GM10248 (cell line): ENCODE measurements at regions not wholly inside any gene's neighbourhood (a gene's known extent, or its start where the extent isn't known, plus 50 kb on each side); places are given as distances from the start of the nearest gene placed in this dataset.

Source experiments
- CTCF ChIA-PET: fragments of 300-600 bp; sonication (Branson Sonifier 250); formaldehyde crosslinking; extraction: SDS; loops from one replicate; lab custom pipeline; 2021; ENCODE audit warnings: antibody characterized with exemption; lab: Yijun Ruan, JAX
- POLR2A ChIA-PET: fragments of 350-650 bp; sonication (Branson Sonifier 250); formaldehyde crosslinking; extraction: SDS; loops from one replicate; lab custom pipeline; 2020; ENCODE audit warnings: antibody characterized with exemption; lab: Yijun Ruan, JAX
- DNase-seq: peaks from one replicate; pipeline ENCODE4 v3.0.0; 2012; ENCODE audit errors: extremely low spot score
- CTCF ChIP-seq: IDR thresholded peaks from 2 replicates; pipeline ENCODE4 v1.5.1; 2012; ENCODE audit warnings: mild to moderate bottlenecking, low read depth; ENCODE audit errors: extremely low read depth, missing control alignments, control extremely low read depth

GRCh38 chr17:53193044-53193443 is 629.7 kb upstream of the KIF2B start:
- ChIA-PET CTCF (no interaction called here), POLR2A (no interaction called here)
- DNase-seq = no peak
- TF ChIP-seq CTCF = no peak

- ChIA-PET CTCF (no interaction called here), POLR2A (no interaction called here)
- no peak for DNase-seq
- no peak for TF ChIP-seq CTCF
These were observed 630.8 kb upstream of the KIF2B start for GRCh38 chr17:53191878-53192277.

DNA sequence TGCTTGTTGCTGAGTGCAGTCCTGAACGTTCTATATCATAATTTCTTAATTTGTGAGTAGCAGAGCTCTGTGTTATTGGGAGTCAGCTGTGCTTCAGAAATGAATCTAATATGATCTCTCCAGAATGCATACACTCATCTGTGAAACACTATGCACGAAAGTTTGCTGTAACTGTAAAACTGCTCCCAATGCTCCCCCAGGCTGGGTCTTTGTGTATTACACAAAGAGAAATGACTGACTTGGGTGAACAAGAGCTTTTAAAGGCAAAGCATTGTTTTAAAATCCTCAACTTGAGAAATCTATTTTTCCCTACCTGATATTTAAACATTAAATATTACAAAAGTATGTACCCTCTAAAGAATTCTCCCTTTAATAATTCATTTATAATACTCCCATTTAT is 636.7 kb upstream of the KIF2B start:
- ChIA-PET CTCF (interaction anchor here (1.3 kb wide), 1 partner anchor 14 kb away, joined by 4 read pairs; no protein-coding TSS in a partner anchor), POLR2A (no interaction called here)
- no peak for DNase-seq
- no peak for TF ChIP-seq CTCF

GRCh38 chr17:53176629-53177028 is 646.1 kb upstream of the KIF2B start:
- DNase-seq = no peak
- CTCF ChIA-PET = no interaction called here
- no peak for TF ChIP-seq CTCF
- POLR2A ChIA-PET = no interaction called here

GRCh38 chr17:53168413-53168812 is 654.3 kb upstream of the KIF2B start:
- DNase-seq = no peak
- no peak for TF ChIP-seq CTCF
- ChIA-PET POLR2A (no interaction called here), CTCF (no interaction called here)

GRCh38 chr17:53166731-53167130 is 656.0 kb upstream of the KIF2B start:
- no peak for DNase-seq
- TF ChIP-seq CTCF = no peak
- ChIA-PET CTCF (no interaction called here), POLR2A (no interaction called here)
